ENCODE measurements at regions not wholly inside any gene's neighbourhood (a gene's known extent, or its start where the extent isn't known, plus 50 kb on each side); places are given as distances from the start of the nearest gene placed in this dataset.

GRCh38 chr18:72470391-72470790 lies 73.8 kb downstream of the CBLN2 start:
- Histone ChIP-seq H3K27me3 (ENCODE audit: insufficient read depth, poor library complexity, severe bottlenecking) (no peaks in the 10 kb centered on the region), H3K4me1 (ENCODE audit: insufficient read depth, poor library complexity, severe bottlenecking) (no peaks in the 10 kb centered on the region), H3K36me3 (ENCODE audit: low read depth) (no peaks in the 10 kb centered on the region), H3K27ac (ENCODE audit: poor library complexity, severe bottlenecking) (no peak overlapping the region), H3K4me3 (ENCODE audit: severe bottlenecking) (no peak overlapping the region), H3K9me3 (ENCODE audit: severe bottlenecking) (no peaks in the 10 kb centered on the region)
- no peak for TF ChIP-seq CTCF (IDR thresholded peaks at IDR 0.05; ENCODE audit: poor library complexity, severe bottlenecking)
- DNase-seq (ENCODE audit: low spot score) (no peak), ATAC-seq (ENCODE audit: low read depth) (no peak)

- Histone ChIP-seq H3K4me1 (ENCODE audit: insufficient read depth, poor library complexity, severe bottlenecking) (no peaks in the 10 kb centered on the region), H3K4me3 (ENCODE audit: severe bottlenecking) (no peak overlapping the region), H3K36me3 (ENCODE audit: low read depth) (no peaks in the 10 kb centered on the region), H3K9me3 (ENCODE audit: severe bottlenecking) (no peaks in the 10 kb centered on the region), H3K27me3 (ENCODE audit: insufficient read depth, poor library complexity, severe bottlenecking) (no peaks in the 10 kb centered on the region), H3K27ac (ENCODE audit: poor library complexity, severe bottlenecking) (no peak overlapping the region)
- TF ChIP-seq CTCF (IDR thresholded peaks at IDR 0.05; ENCODE audit: poor library complexity, severe bottlenecking): no peak
- no peak for DNase-seq (ENCODE audit: low spot score)
- no peak for ATAC-seq (ENCODE audit: low read depth)
These were observed 76.0 kb downstream of the CBLN2 start for GRCh38 chr18:72468021-72468710.

GRCh38 chr18:72460210-72460680 lies 83.9 kb downstream of the CBLN2 start:
- H3K9me3 ChIP-seq (ENCODE audit: severe bottlenecking): no peaks in the 10 kb centered on the region
- H3K36me3 ChIP-seq (ENCODE audit: low read depth): no peaks in the 10 kb centered on the region
- H3K4me1 ChIP-seq (ENCODE audit: insufficient read depth, poor library complexity, severe bottlenecking): no peaks in the 10 kb centered on the region
- ATAC-seq (ENCODE audit: low read depth): no peak
- H3K4me3 ChIP-seq (ENCODE audit: severe bottlenecking): no peak overlapping the region
- no peaks in the 10 kb centered on the region for H3K27me3 ChIP-seq (ENCODE audit: insufficient read depth, poor library complexity, severe bottlenecking)
- TF ChIP-seq CTCF (IDR thresholded peaks at IDR 0.05; ENCODE audit: poor library complexity, severe bottlenecking): no peak
- no peak for DNase-seq (ENCODE audit: low spot score)
- no peak overlapping the region for H3K27ac ChIP-seq (ENCODE audit: poor library complexity, severe bottlenecking)

- DNase-seq (ENCODE audit: low spot score) (no peak), ATAC-seq (ENCODE audit: low read depth) (no peak)
- TF ChIP-seq CTCF (IDR thresholded peaks at IDR 0.05; ENCODE audit: poor library complexity, severe bottlenecking): no peak
- Histone ChIP-seq H3K9me3 (ENCODE audit: severe bottlenecking) (no peaks in the 10 kb centered on the region), H3K4me1 (ENCODE audit: insufficient read depth, poor library complexity, severe bottlenecking) (no peaks in the 10 kb centered on the region), H3K27ac (ENCODE audit: poor library complexity, severe bottlenecking) (no peak overlapping the region), H3K4me3 (ENCODE audit: severe bottlenecking) (no peak overlapping the region), H3K27me3 (ENCODE audit: insufficient read depth, poor library complexity, severe bottlenecking) (no peaks in the 10 kb centered on the region), H3K36me3 (ENCODE audit: low read depth) (no peaks in the 10 kb centered on the region)
These were observed 85.9 kb downstream of the CBLN2 start for GRCh38 chr18:72458271-72458670.

- TF ChIP-seq CTCF (IDR thresholded peaks at IDR 0.05; ENCODE audit: poor library complexity, severe bottlenecking): no peak
- no peak for DNase-seq (ENCODE audit: low spot score)
- H3K4me1 ChIP-seq (ENCODE audit: insufficient read depth, poor library complexity, severe bottlenecking): no peaks in the 10 kb centered on the region
- no peaks in the 10 kb centered on the region for H3K36me3 ChIP-seq (ENCODE audit: low read depth)
- no peaks in the 10 kb centered on the region for H3K9me3 ChIP-seq (ENCODE audit: severe bottlenecking)
- ATAC-seq (ENCODE audit: low read depth): no peak
- no peak overlapping the region for H3K4me3 ChIP-seq (ENCODE audit: severe bottlenecking)
- no peak overlapping the region for H3K27ac ChIP-seq (ENCODE audit: poor library complexity, severe bottlenecking)
- H3K27me3 ChIP-seq (ENCODE audit: insufficient read depth, poor library complexity, severe bottlenecking): no peaks in the 10 kb centered on the region
These were observed 87.3 kb downstream of the CBLN2 start for GRCh38 chr18:72456802-72457201.
